ENCODE measurements at regions not wholly inside any gene's neighbourhood (a gene's known extent, or its start where the extent isn't known, plus 50 kb on each side); places are given as distances from the start of the nearest gene placed in this dataset.

DNA sequence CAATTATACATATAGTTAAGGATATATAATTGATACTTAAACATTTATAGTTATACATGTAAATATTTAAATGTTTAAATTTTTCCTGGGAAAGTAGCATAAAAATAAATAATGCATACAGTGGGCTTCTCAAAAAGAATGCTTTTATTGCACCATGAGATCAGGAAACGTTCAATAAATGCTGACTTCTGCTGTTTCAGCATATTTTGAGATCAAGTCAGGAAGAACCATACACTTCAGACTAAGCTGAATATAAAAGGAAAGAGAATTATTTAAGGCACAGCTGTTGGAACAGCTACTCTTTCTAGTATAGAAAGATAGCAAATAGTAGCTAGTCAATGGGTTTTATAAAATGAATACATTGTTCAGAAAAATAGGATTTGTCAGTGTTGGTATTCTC, 1462.3 kb upstream of the CADM2 start:
- POLR2A ChIA-PET (ENCODE audit: unreplicated experiment) = no interaction called here
- ATAC-seq (no peak), DNase-seq (no peak)
- TF ChIP-seq, protein P1, sequence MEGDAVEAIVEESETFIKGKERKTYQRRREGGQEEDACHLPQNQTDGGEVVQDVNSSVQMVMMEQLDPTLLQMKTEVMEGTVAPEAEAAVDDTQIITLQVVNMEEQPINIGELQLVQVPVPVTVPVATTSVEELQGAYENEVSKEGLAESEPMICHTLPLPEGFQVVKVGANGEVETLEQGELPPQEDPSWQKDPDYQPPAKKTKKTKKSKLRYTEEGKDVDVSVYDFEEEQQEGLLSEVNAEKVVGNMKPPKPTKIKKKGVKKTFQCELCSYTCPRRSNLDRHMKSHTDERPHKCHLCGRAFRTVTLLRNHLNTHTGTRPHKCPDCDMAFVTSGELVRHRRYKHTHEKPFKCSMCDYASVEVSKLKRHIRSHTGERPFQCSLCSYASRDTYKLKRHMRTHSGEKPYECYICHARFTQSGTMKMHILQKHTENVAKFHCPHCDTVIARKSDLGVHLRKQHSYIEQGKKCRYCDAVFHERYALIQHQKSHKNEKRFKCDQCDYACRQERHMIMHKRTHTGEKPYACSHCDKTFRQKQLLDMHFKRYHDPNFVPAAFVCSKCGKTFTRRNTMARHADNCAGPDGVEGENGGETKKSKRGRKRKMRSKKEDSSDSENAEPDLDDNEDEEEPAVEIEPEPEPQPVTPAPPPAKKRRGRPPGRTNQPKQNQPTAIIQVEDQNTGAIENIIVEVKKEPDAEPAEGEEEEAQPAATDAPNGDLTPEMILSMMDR (conservative IDR thresholded peaks at IDR 0.05; ENCODE audit: low read depth, low read length) = no peak
- TF ChIP-seq EZH2phosphoT487 (IDR thresholded peaks at IDR 0.05; ENCODE audit: borderline replicate concordance, low read length) (no peak), EZH2 (IDR thresholded peaks at IDR 0.05; ENCODE audit: low read length, unreplicated experiment) (no peak)
- Histone ChIP-seq H3K9ac (ENCODE audit: low read length) (no peak overlapping the region), H3K4me2 (ENCODE audit: low read length) (no peak overlapping the region), H4K20me1 (ENCODE audit: low read length) (no peaks in the 10 kb centered on the region), H2AFZ (ENCODE audit: low read length) (no peak overlapping the region), H3K4me3 (ENCODE audit: low read length) (no peak overlapping the region), H3K27ac (ENCODE audit: low read length) (no peak overlapping the region), H3K27me3 (ENCODE audit: low read length) (no peaks in the 10 kb centered on the region), H3K9me2 (replicated peaks; ENCODE audit: low read length) (no peaks in the 10 kb centered on the region; the same call in 1 of the 2 replicates), H3F3A (ENCODE audit: low read length, unreplicated experiment) (peaks cover 4% of the 10 kb centered on the region), H3K36me3 (ENCODE audit: low read depth, low read length) (no peaks in the 10 kb centered on the region), H3K4me1 (ENCODE audit: insufficient read depth, low read length) (peaks cover 57% of the 10 kb centered on the region), H3K79me2 (ENCODE audit: low read length) (no peaks in the 10 kb centered on the region), H3K9me3 (ENCODE audit: low read length) (no peaks in the 10 kb centered on the region)
- CTCF ChIA-PET = interaction anchor here (0.5 kb wide), 1 partner anchor 907 kb away, joined by 3 read pairs; no protein-coding TSS in a partner anchor
- intact Hi-C loops (cut with micrococcal nuclease) = loop anchor here (5.0 kb wide), 1 partner anchor 59 kb away; no protein-coding TSS in a partner anchor
- no TSS peak for BruUV-seq (replicated peaks)

- CTCF ChIA-PET = interaction anchor here (0.7 kb wide), 1 partner anchor 1607 kb away, joined by 3 read pairs; no protein-coding TSS in a partner anchor
- Histone ChIP-seq H3K27ac (ENCODE audit: low read length) (peak overlapping the region; percentile 67), H3K4me2 (ENCODE audit: low read length) (peak overlapping the region; percentile 71), H3K79me2 (ENCODE audit: low read length) (no peaks in the 10 kb centered on the region), H3K9ac (ENCODE audit: low read length) (no peak overlapping the region), H3F3A (ENCODE audit: low read length, unreplicated experiment) (peaks cover 4% of the 10 kb centered on the region), H2AFZ (ENCODE audit: low read length) (peak overlapping the region; percentile 3; the same call in 1 of the 2 replicates), H3K9me3 (ENCODE audit: low read length) (no peaks in the 10 kb centered on the region), H3K27me3 (ENCODE audit: low read length) (no peaks in the 10 kb centered on the region), H4K20me1 (ENCODE audit: low read length) (no peaks in the 10 kb centered on the region), H3K9me2 (replicated peaks; ENCODE audit: low read length) (no peaks in the 10 kb centered on the region), H3K4me3 (ENCODE audit: low read length) (no peak overlapping the region), H3K4me1 (ENCODE audit: insufficient read depth, low read length) (peaks cover 56% of the 10 kb centered on the region), H3K36me3 (ENCODE audit: low read depth, low read length) (no peaks in the 10 kb centered on the region)
- POLR2A ChIA-PET (ENCODE audit: unreplicated experiment) = no interaction called here
- ATAC-seq (peak; percentile 93), DNase-seq (peak; percentile 81)
- no peak for TF ChIP-seq EZH2 (IDR thresholded peaks at IDR 0.05; ENCODE audit: low read length, unreplicated experiment)
- TF ChIP-seq, protein P1 (conservative IDR thresholded peaks at IDR 0.05; ENCODE audit: low read depth, low read length) = no peak
- no peak for TF ChIP-seq EZH2phosphoT487 (IDR thresholded peaks at IDR 0.05; ENCODE audit: borderline replicate concordance, low read length)
- intact Hi-C loops (cut with micrococcal nuclease) = loop anchor here (5.0 kb wide), 1 partner anchor 61 kb away; no protein-coding TSS in a partner anchor
- BruUV-seq (replicated peaks) = TSS peak; percentile 71
These were observed 1460.3 kb upstream of the CADM2 start for GRCh38 chr3:83498361-83499016.

- Histone ChIP-seq H3K4me3 (ENCODE audit: low read length) (no peak overlapping the region), H4K20me1 (ENCODE audit: low read length) (no peaks in the 10 kb centered on the region), H3K9me3 (ENCODE audit: low read length) (no peaks in the 10 kb centered on the region), H3K36me3 (ENCODE audit: low read depth, low read length) (no peaks in the 10 kb centered on the region), H3F3A (ENCODE audit: low read length, unreplicated experiment) (peaks cover 4% of the 10 kb centered on the region), H3K4me1 (ENCODE audit: insufficient read depth, low read length) (peaks cover 44% of the 10 kb centered on the region), H3K9ac (ENCODE audit: low read length) (no peak overlapping the region; the same call in 1 of the 2 replicates), H3K27me3 (ENCODE audit: low read length) (no peaks in the 10 kb centered on the region), H2AFZ (ENCODE audit: low read length) (peak overlapping the region; percentile 44; the same call in 1 of the 2 replicates), H3K27ac (ENCODE audit: low read length) (peak overlapping the region; percentile 57), H3K9me2 (replicated peaks; ENCODE audit: low read length) (no peaks in the 10 kb centered on the region), H3K4me2 (ENCODE audit: low read length) (0 out of 2 replicates have a peak overlapping the region, but pooled peaks have one; percentile 11), H3K79me2 (ENCODE audit: low read length) (no peaks in the 10 kb centered on the region)
- ATAC-seq = no peak
- peak; percentile 86 for DNase-seq
- intact Hi-C loops (cut with micrococcal nuclease) = no loop called here
- TF ChIP-seq, protein P1 (conservative IDR thresholded peaks at IDR 0.05; ENCODE audit: low read depth, low read length) = no peak
- TF ChIP-seq EZH2 (IDR thresholded peaks at IDR 0.05; ENCODE audit: low read length, unreplicated experiment) = no peak
- no peak for TF ChIP-seq EZH2phosphoT487 (IDR thresholded peaks at IDR 0.05; ENCODE audit: borderline replicate concordance, low read length)
- CTCF ChIA-PET = no interaction called here
- BruUV-seq (replicated peaks) = no TSS peak
- POLR2A ChIA-PET (ENCODE audit: unreplicated experiment) = no interaction called here
These were observed 1458.4 kb upstream of the CADM2 start for GRCh38 chr3:83500422-83500821.
